Stimulated activated CD8-positive, alpha-beta memory T cell treated with anti-CD3 and anti-CD28 coated beads, Interleukin-7, amount 100 ng/mL, for 48 hours (primary cell): ENCODE measurements at regions not wholly inside any gene's neighbourhood (a gene's known extent, or its start where the extent isn't known, plus 50 kb on each side); places are given as distances from the start of the nearest gene placed in this dataset.

Source experiments
- DNase-seq, 2 donors: peaks; one replicate each; pipeline ENCODE4 v3.0.0-alpha.2; 2020; ENCODE audit warnings: low read depth in 1 of 2; ENCODE audit errors: extremely low read depth in 1 of 2

- DNase-seq: no peak
Measured at GRCh38 chr3:135728007-135728721, 237.4 kb upstream of the PPP2R3A start.

DNA sequence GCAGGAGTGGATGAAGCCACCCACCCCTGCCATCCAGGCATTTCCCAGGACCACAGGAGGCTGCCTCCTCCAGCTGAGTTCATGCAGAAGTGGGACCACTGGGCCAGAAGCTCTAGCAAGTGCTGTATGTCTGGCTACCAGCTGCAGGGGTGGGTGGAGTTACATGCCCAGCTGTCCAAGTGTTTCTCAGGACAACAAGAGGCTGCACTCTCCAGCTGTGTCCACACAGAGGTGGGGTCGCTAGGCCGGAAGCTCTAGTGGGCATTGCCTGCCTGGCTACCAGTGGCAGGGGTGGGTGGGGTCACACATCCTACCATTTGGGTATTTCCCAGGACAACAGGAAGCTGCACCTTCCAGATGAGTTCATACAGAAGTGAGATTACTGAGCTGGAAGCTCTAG lies 234.0 kb upstream of the PPP2R3A start:
- DNase-seq: no peak

GRCh38 chr3:135736740-135737139 lies 228.8 kb upstream of the PPP2R3A start:
- no peak for DNase-seq

GRCh38 chr3:135739779-135740178 lies 225.7 kb upstream of the PPP2R3A start:
- DNase-seq: no peak

- DNase-seq: no peak
Measured at GRCh38 chr3:135740211-135740610, 225.3 kb upstream of the PPP2R3A start.

DNA sequence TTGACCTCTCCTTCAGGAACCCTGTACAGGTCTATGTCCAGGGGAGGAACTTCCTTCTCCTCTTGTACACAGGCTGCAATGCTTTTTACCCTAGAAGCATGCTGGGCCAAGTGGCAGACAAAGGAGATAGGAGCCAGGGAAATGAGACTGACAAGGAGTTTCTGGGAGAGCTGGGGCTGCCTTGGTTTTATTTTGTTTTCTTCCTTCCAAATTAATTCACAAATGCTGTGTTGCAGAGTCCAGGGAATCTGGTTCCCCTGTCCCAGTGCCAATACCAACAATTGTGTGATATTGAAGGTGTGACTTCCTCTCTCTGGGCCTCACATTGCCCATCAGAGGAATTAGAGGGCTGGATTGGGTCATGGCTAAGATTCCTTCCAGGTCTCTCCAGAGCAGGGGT lies 224.8 kb upstream of the PPP2R3A start:
- no peak for DNase-seq

DNA sequence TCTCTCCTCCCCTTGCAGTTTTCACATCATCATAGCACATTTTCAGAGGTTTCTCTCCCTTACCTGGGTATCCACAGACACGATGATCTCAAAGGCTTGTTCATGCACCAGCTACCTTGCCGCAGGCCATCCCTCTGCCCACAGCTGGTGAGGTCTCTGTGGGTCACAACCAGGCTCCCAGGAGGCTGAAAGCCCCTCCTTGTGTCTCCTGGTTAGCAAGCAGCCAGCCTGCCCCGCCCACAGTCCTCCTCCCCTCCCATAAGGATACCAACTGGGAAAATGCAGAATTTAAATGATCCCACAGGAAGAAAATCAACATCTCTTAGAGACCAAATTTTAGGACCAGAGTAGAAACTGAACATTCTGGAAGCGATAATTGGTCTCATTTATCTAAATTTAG lies 213.5 kb upstream of the PPP2R3A start:
- DNase-seq: no peak

DNA sequence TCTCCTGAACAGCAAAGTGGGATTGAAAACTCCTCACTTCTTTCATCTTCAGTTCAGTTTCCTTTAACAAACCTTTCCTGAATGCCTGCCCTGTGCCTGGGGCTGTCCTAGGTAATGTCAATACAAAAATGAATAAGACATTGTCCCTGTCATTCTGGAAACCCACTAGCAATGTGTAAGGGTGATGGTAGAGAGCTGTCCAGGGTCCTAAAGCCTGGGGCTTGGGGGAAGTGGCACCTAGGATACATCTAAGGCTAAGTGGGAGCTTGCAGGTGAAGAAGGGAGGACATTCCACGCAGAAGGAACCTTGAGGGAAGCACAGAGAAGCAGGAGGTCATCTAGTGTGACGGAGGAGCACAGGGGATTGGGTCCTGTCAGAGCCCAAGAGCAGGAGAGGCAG lies 212.7 kb upstream of the PPP2R3A start:
- DNase-seq: no peak

DNA sequence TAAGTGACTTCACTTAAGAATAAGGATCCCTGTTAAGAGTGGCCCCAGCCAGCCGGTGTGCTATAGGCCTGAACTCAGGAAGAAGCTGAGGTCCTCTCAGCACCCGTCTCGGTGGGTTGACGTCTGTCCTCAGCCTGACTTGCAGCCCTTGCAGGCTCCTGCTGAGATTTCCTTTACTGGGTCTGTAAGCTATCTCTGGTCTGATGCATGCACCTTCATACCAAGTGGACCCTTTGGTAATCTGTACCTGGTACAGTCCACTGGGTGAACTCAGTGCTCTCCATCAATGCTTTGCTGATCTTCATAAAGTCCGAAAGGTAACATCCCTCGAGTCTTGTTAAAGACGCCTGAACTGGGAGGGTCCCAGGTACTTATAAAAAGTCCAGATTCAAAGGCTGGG lies 212.0 kb upstream of the PPP2R3A start:
- no peak for DNase-seq

- DNase-seq: no peak
Measured at GRCh38 chr3:135755330-135756105, 210.0 kb upstream of the PPP2R3A start.

- no peak for DNase-seq
Measured at GRCh38 chr3:135756106-135756668, 209.3 kb upstream of the PPP2R3A start.

GRCh38 chr3:135757421-135757820 lies 208.1 kb upstream of the PPP2R3A start:
- DNase-seq: no peak

DNA sequence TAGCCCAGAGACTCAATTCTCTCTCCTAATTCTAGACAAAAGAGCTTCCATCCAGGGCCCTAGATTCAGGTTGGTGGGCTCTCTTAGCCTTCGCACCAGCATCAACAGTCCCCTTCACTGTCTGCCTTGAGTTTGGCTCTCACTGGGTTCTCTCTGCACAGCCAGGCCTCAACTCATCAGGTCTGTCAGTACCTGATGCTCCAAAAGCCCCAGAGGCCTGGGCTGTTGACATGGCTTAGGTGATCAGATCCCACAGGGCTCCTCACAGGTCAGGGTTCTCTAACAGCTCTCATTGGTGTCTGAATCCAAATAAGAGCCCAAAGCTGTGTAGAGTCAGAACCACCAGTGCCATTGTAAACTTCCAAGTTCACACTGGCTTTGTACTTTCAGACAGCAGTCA lies 206.6 kb upstream of the PPP2R3A start:
- DNase-seq: no peak

DNA sequence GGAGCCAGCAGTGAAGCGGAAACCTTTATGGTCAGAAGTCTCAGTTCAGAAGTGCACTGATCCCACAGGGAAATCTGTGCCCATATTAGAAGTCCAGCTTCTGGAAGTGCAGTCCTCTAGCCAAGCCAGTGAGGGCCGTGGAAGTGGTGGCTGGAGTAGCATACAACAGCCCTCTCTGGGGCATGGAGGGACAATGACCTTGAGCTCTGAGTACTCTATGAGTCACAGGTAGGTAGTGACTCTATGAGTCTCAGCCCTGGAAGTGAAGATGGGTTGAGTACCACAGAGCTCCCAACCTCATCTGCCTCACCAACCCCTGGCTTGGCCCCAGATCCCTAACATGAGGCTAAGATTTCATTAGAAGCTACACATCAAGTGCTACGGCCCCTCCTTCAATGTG lies 205.9 kb upstream of the PPP2R3A start:
- DNase-seq: no peak

GRCh38 chr3:135760581-135760980 lies 204.9 kb upstream of the PPP2R3A start:
- no peak for DNase-seq

- DNase-seq: no peak
Measured at GRCh38 chr3:135762188-135762856, 203.2 kb upstream of the PPP2R3A start.

- DNase-seq: no peak
Measured at GRCh38 chr3:135766115-135766514, 199.4 kb upstream of the PPP2R3A start.

DNA sequence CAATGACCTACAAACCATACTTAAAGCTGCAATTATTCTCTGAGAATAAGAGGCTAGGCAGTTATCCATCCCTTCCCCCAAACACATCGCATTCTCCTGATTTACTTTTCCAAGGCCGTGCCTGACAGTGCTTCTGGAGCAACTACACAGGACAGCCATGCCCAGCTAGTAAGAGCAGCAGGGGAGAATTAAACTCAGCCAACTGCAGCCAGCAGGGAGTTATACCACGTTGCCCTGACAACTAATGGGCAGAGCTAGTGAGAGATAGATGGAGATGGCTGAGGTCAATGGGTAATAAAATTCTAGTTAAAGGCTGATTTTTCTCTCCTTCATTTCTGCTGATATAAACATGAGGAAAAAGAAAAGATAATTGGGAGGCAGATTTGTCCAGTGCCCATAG lies 193.8 kb upstream of the PPP2R3A start:
- DNase-seq: no peak

GRCh38 chr3:135779024-135779423 lies 186.5 kb upstream of the PPP2R3A start:
- DNase-seq: no peak

- no peak for DNase-seq
Measured at GRCh38 chr3:135779590-135780235, 185.8 kb upstream of the PPP2R3A start.
